HS-5 (cell line): ENCODE measurements at regions not wholly inside any gene's neighbourhood (a gene's known extent, or its start where the extent isn't known, plus 50 kb on each side); places are given as distances from the start of the nearest gene placed in this dataset.

Experiments
- DNase-seq: peaks from one replicate; pipeline ENCODE4 v3.0.0-alpha.2; 2012; ENCODE audit warnings: low read depth

GRCh38 chr15:62612183-62612733 is 430.3 kb upstream of the TPM1 start:
- DNase-seq = no peak

- DNase-seq = no peak
Observed at GRCh38 chr15:62612771-62613170, 429.8 kb upstream of the TPM1 start.

DNA sequence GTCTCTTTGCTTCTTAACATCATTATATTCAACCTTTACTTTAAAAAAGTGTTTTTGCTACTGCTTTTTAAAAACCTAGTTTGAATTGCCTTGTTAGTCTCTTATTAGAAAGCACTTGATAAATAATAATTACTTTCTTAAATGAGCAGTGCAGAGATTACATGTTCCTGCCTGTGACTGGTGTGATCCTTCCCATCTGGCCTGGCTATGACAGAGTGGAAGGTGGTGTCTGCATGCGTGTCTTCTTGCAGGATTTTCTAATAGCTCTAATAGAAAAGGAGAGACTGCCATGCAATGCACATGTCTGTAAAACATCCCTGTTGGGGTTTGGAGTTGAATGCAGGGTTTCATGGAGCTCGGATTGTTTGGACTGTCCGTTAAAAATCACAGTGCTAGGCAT is 425.8 kb upstream of the TPM1 start:
- no peak for DNase-seq

GRCh38 chr15:62617741-62618140 is 424.8 kb upstream of the TPM1 start:
- DNase-seq = no peak

- peak; percentile 79 for DNase-seq
Observed at GRCh38 chr15:62618432-62618831, 424.1 kb upstream of the TPM1 start.

- DNase-seq = no peak
Observed at GRCh38 chr15:62618846-62619504, 423.6 kb upstream of the TPM1 start.

GRCh38 chr15:62619526-62619925 is 423.0 kb upstream of the TPM1 start:
- no peak for DNase-seq

GRCh38 chr15:62622775-62623174 is 419.8 kb upstream of the TPM1 start:
- DNase-seq = no peak

DNA sequence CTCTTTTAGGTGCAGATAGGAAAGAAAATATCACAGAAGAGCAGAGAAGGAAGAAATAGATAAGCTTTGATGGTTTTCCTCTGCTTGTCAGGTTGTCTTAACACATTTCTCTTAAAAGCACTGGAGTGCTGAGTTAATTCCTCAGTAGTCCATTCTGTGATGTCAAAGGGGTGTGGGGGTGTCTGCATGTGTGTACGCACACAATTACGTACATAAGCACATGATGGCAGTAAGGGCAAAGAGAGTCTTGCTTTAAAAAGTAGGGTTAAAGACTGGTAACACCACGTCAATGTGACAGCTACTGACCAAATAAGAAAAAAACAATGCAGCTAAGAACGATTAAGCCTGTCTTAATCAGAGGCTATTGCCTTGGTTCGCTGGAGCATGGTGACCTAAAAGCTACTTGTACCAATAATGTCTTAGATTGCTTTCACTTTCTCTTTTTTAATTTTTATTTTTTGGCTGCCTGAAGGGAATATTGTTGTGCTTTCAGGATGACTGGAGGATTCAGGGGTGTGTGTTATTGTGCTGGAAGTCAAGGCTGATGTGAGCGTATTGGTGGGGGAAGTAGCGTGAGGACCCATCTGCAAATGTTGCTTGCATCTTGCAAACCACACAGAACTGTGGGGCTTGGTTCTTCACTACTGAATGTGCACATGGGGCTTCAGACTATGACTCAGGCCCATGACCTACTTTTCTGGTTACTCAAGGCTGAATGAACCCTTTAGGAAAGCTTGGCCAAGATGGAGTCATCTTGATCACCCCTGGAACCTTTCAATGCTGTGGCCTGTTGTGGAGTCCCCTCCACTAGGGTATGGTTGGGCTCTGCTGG is 417.8 kb upstream of the TPM1 start:
- no peak for DNase-seq

DNA sequence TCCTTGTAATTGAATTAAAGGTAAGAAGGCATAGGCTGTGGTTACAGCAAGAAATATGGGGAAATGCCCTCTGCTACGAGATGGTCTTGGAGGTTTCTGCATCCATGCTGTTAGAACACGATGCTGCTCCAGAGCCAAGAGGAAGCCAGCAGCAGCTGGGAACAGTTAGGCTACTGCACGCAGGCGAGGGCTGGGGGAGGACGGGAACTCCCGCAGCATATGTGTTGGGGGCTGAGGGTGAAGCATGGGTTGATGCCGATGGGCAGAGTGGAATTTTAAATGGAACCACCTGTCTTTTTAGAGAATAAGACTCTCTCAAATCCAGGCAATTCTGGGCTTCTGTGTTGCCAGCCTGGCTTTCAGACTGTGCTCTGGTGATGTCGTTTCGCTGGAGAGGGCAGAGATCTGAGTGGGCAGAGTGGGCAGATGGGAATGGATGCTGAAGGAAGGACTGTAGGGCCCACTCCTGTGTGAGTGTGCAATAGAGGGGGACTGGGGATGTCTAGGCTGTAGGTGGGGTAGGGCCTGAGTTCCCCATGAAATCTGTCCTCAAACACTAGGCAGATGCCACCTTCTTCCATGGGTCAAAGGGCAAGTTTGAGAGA is 417.0 kb upstream of the TPM1 start:
- no peak for DNase-seq

GRCh38 chr15:62626903-62627302 is 415.6 kb upstream of the TPM1 start:
- DNase-seq = no peak

GRCh38 chr15:62631076-62631724 is 411.3 kb upstream of the TPM1 start:
- no peak for DNase-seq

GRCh38 chr15:62636823-62637573 is 405.5 kb upstream of the TPM1 start:
- no peak for DNase-seq

- no peak for DNase-seq
Observed at GRCh38 chr15:62637574-62637897, 405.0 kb upstream of the TPM1 start.

DNA sequence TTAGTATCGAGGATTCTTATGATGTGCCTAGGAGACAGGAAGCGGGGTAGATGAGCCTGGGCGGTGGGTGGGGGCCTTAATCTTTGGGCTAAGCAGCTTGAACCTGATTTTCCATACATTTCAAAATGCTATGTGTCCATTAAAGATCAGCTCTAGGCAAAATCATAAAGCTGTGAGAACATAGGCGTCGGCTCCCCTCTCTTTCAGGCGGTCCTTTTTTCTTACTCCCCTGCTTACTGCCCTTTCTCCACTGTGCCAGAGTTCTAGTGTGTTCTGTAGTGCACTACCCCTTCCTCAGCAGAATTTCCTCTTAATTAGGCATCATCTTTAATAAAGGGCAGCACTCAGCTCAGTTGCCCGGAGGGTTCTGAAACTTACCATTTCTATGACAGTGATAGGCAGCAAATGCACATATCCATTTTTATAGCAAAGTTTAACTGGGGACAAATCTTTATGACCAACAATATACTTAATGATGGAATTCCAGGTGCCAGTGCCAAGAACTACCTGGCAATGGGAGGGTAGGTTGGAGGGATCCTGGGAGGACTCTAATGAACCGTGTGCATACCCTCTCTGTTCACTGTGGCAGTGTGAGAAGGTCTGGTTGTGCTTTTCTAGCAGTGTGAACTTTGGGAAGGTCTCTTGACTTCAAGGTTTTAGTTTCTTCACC is 404.5 kb upstream of the TPM1 start:
- no peak for DNase-seq

DNA sequence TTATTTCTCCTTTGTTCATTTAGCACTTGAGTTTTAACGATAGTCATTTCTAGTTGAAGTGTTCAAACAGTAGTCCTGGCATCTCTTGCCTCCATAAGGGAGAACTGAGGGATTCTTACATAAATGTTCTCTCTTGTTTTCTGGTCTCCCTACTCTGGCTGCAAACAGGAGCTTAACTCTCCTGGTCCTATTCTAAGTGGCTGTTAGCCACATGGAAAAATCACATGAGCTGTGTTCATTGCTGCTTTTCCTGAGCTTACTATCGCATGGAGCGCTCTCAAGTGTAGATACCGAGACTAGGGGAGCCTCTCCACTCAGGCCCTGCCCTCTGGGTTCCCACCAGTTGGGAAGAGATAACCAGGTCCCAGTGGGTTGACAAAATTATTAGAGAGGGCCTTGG is 403.1 kb upstream of the TPM1 start:
- DNase-seq = no peak

DNA sequence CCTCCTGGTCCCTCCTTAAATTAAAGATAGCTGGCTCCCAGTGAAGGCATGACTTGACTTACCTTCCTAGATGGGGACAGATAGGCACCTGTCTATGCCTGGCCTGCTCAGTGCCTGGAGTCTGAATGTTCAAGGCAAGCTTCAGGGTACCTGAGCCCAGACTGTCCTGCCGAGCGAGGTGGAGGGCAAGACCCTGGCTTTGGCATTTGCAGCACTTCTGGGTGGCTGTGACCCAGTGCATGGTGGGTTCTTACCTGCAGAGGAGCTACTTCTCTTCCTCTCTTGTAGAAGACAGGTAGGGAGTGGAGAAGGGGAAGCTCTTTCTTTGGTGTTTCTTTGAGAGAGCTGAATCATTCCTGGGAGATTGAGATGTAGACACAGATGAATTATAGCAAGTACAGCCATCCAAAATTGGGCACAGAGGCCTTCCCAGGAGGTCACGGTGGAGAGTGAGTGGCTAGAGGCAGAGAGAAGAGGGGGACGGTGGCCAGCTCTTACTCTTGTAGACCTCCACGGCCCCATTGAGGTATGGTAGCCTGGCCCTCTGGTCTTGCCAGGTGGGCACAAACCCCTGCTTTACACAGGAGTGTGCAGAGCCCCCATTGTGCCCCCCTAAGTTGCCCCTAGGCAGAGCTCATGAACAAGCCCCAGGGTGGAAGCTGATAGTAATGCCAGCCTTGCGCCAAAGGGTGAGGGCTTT is 402.5 kb upstream of the TPM1 start:
- no peak for DNase-seq

GRCh38 chr15:62641825-62642224 is 400.7 kb upstream of the TPM1 start:
- no peak for DNase-seq

GRCh38 chr15:62643572-62643971 is 399.0 kb upstream of the TPM1 start:
- DNase-seq = no peak

DNA sequence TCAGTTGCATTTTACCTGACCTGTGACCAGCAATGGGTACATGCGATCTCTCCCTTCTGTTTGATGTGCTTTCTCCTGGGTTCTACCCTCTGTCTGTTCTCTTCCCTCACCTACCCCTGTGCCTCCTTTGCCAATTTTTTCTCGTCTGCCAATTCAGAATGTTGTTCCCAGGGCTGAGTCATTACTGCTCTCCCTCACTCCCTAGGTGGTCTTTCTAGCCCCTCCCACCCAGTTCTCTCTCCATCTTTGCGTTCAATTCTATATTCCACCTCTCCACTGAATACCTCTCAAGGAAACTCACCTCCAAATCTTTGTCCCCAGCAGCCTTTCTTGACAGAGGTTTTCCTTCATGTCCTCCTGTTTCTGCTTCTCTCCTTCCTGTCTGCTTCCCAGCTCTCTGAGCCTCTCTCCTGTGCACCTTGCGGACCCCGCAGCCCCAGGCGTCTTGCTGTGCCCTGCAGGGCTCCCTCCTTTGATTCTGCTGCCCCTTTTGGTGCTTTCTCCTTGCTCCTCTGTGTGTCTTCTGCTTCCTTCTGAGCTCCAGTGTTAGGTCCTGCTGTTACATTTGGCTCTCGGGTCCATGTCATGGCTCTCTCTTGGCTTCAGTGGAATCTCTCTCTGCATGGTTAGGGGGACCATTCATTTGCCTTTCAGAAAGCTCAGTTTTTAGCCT is 398.2 kb upstream of the TPM1 start:
- DNase-seq = no peak
